Memory B cell (primary cell): ENCODE measurements at regions not wholly inside any gene's neighbourhood (a gene's known extent, or its start where the extent isn't known, plus 50 kb on each side); places are given as distances from the start of the nearest gene placed in this dataset.

Experiments
- ATAC-seq: fragments of 150-1000 bp; cut with Tn5 transposase; 2 replicates; pipeline ENCODE4 v1.10.0; 2021; ENCODE audit warnings: low read depth, mild to moderate bottlenecking, moderate library complexity
- DNase-seq, 2 donors: peaks; one replicate each; pipeline ENCODE4 v3.0.0; 2022; ENCODE audit warnings: low spot score in 2 of 2
- H3K27ac Mint-ChIP-seq: one replicate; pipeline ENCODE4 v1.8.0; 2022; ENCODE audit warnings: mild to moderate bottlenecking, moderate library complexity, mixed read lengths
- H3K27me3 Mint-ChIP-seq: one replicate; pipeline ENCODE4 v1.8.0; 2022; ENCODE audit warnings: mixed read lengths
- H3K36me3 Mint-ChIP-seq: one replicate; pipeline ENCODE4 v1.8.0; 2022; ENCODE audit warnings: mild to moderate bottlenecking, mixed read lengths
- H3K4me1 Mint-ChIP-seq: one replicate; pipeline ENCODE4 v1.8.0; 2022; ENCODE audit warnings: mixed read lengths
- H3K4me3 Mint-ChIP-seq: one replicate; pipeline ENCODE4 v1.8.0; 2022; ENCODE audit warnings: mild to moderate bottlenecking, moderate library complexity, mixed read lengths
- H3K9me3 Mint-ChIP-seq: one replicate; pipeline ENCODE4 v1.8.0; 2022; ENCODE audit warnings: mixed read lengths

- no peak overlapping the region for H3K27ac Mint-ChIP-seq
- no peak for ATAC-seq
- peaks cover 5% of the 10 kb centered on the region for H3K36me3 Mint-ChIP-seq
- H3K4me1 Mint-ChIP-seq = no peaks in the 10 kb centered on the region
- H3K4me3 Mint-ChIP-seq = no peak overlapping the region
- DNase-seq = no peak
- H3K27me3 Mint-ChIP-seq = peaks cover 4% of the 10 kb centered on the region
- peaks cover 13% of the 10 kb centered on the region for H3K9me3 Mint-ChIP-seq
These were observed 88.2 kb upstream of the DAP start for GRCh38 chr5:10849278-10849677.

DNA sequence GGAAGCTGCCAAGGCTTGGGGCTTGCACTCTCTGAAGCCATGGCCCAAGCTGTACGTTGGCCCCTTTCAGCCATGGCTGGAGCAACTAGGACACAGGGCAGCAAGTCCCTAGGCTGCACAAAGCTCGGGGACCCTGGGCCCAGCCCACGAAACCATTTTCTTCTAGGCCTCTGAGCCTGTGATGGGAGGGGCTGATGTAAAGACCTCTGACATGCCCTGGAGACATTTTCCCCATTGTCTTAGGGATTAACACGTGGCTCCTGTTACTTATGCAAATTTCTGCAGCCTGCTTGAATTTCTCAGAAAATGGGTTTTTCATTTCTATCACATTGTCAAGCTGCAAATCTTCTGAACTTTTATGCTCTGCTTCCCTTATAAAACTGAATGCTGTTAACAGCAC lies 83.0 kb upstream of the DAP start:
- Mint-ChIP-seq H3K4me1 (no peaks in the 10 kb centered on the region), H3K27ac (no peak overlapping the region), H3K27me3 (peaks cover 6% of the 10 kb centered on the region), H3K9me3 (peaks cover 13% of the 10 kb centered on the region), H3K36me3 (peaks cover 5% of the 10 kb centered on the region), H3K4me3 (no peak overlapping the region)
- ATAC-seq (no peak), DNase-seq (no peak)

DNA sequence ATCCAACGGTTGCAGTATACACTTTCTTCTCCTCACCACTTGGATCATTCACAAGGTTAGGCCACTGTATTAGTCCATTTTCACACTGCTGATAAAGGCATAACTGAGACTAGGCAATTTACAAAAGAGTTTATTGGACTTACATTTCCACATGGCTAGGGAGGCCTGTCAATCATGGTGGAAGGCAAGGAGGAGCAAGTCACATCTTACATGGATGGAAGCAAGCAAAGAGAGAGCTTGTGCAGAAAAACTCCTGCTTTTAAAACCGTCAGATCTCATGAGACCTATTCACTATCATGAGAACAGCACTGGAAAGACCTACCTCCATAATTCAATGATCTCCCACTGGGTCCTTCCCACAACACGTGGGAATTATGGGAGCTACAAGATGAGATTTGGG lies 81.8 kb upstream of the DAP start:
- Mint-ChIP-seq H3K4me3 (no peak overlapping the region), H3K27me3 (peaks cover 6% of the 10 kb centered on the region), H3K36me3 (peaks cover 5% of the 10 kb centered on the region), H3K9me3 (peaks cover 7% of the 10 kb centered on the region), H3K4me1 (peaks cover 2% of the 10 kb centered on the region), H3K27ac (no peak overlapping the region)
- DNase-seq (no peak), ATAC-seq (no peak)

DNA sequence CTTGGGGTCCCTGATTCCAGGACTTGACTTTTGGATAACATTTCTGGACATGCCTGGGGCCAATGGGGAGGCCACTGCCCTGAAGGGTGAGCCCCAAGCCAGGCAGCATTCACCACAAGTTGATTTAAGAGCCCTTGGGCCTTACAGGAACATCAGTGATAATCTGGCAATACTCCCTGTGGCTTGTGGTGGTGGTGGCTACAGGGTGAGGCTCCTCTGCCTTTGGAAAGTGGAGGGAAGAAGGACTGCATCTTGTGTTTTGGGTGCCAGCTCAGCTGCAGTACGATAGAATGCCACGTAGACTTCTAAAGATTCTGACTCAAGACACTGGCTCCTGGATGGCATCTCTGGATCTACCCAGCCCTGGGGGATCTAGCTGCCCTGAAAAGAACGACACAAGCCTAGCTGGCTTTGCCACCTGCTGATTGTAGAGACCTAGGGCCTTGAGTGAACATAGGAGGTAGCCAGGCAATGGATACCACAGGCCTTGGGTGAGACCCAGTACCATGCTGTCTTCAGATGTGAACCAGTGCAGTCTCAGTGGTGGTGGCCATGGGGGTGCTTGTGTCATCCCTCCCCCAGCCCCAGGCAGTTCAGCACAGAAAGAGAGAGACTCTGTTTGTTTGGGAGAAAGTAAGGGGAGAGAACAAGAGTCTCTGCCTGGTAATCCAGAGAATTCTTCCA lies 79.0 kb upstream of the DAP start:
- Mint-ChIP-seq H3K36me3 (peaks cover 5% of the 10 kb centered on the region), H3K27me3 (peaks cover 7% of the 10 kb centered on the region), H3K9me3 (peaks cover 5% of the 10 kb centered on the region), H3K27ac (no peak overlapping the region), H3K4me1 (peaks cover 2% of the 10 kb centered on the region), H3K4me3 (no peak overlapping the region)
- DNase-seq = no peak
- no peak for ATAC-seq

DNA sequence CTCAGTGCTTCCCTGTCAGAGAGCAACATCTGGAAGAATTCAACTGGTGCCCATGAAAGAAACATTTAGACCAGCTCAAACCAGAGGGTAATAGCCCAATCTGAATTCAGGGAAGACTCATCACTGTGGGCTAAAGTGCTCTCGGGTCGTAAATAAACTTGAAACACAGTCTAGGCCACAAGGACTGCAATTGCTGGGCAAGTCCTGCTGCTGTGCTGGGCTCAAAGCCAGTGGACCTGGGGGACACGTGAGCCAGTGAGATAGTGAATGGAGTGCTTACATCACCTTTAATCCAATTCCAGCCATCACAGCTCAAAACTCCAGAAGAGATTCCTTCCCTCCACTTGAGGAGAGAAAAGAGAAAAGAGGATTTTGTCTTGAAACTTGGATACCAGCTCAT lies 78.1 kb upstream of the DAP start:
- Mint-ChIP-seq H3K27ac (no peak overlapping the region), H3K4me1 (peaks cover 2% of the 10 kb centered on the region), H3K9me3 (no peaks in the 10 kb centered on the region), H3K4me3 (no peak overlapping the region), H3K27me3 (peaks cover 3% of the 10 kb centered on the region), H3K36me3 (no peaks in the 10 kb centered on the region)
- DNase-seq (no peak), ATAC-seq (no peak)

- DNase-seq (no peak), ATAC-seq (no peak)
- no peak overlapping the region for H3K4me3 Mint-ChIP-seq
- peaks cover 2% of the 10 kb centered on the region for H3K4me1 Mint-ChIP-seq
- H3K36me3 Mint-ChIP-seq = no peaks in the 10 kb centered on the region
- no peak overlapping the region for H3K27ac Mint-ChIP-seq
- no peaks in the 10 kb centered on the region for H3K9me3 Mint-ChIP-seq
- peaks cover 3% of the 10 kb centered on the region for H3K27me3 Mint-ChIP-seq
These were observed 77.0 kb upstream of the DAP start for GRCh38 chr5:10838038-10838437.

GRCh38 chr5:10836986-10837385 lies 76.0 kb upstream of the DAP start:
- no peak overlapping the region for H3K4me3 Mint-ChIP-seq
- DNase-seq (no peak), ATAC-seq (no peak)
- peaks cover 2% of the 10 kb centered on the region for H3K4me1 Mint-ChIP-seq
- no peaks in the 10 kb centered on the region for H3K36me3 Mint-ChIP-seq
- H3K9me3 Mint-ChIP-seq = no peaks in the 10 kb centered on the region
- peaks cover 3% of the 10 kb centered on the region for H3K27me3 Mint-ChIP-seq
- no peak overlapping the region for H3K27ac Mint-ChIP-seq

DNA sequence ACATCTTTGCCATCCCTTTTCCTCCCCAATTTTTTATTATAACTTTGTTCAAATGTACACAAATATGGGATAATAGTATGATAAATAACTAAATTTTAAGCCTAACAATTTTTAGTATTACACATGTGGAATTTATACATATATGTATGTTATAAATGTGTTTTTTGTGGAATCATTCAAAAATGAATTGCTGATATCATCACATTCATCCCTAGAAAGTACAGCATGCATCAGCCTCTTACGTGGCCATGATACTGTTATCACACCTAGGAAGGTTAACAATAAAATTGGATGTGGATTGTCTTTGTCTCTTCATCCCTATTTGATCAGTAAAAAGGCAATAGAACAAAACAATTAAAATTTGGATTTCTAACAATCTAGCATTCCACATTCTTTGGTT lies 73.7 kb upstream of the DAP start:
- ATAC-seq = no peak
- Mint-ChIP-seq H3K36me3 (no peaks in the 10 kb centered on the region), H3K27me3 (peaks cover 2% of the 10 kb centered on the region), H3K27ac (no peak overlapping the region), H3K4me3 (no peak overlapping the region), H3K4me1 (peaks cover 5% of the 10 kb centered on the region), H3K9me3 (no peaks in the 10 kb centered on the region)
- no peak for DNase-seq

GRCh38 chr5:10832987-10833386 lies 72.0 kb upstream of the DAP start:
- H3K4me1 Mint-ChIP-seq = peaks cover 3% of the 10 kb centered on the region
- no peak for DNase-seq
- no peak overlapping the region for H3K4me3 Mint-ChIP-seq
- no peaks in the 10 kb centered on the region for H3K36me3 Mint-ChIP-seq
- H3K9me3 Mint-ChIP-seq = no peaks in the 10 kb centered on the region
- no peak overlapping the region for H3K27ac Mint-ChIP-seq
- peaks cover 2% of the 10 kb centered on the region for H3K27me3 Mint-ChIP-seq
- no peak for ATAC-seq

- ATAC-seq (no peak), DNase-seq (no peak)
- no peaks in the 10 kb centered on the region for H3K36me3 Mint-ChIP-seq
- H3K4me3 Mint-ChIP-seq = no peak overlapping the region
- peaks cover 3% of the 10 kb centered on the region for H3K4me1 Mint-ChIP-seq
- H3K27ac Mint-ChIP-seq = no peak overlapping the region
- H3K27me3 Mint-ChIP-seq = no peaks in the 10 kb centered on the region
- no peaks in the 10 kb centered on the region for H3K9me3 Mint-ChIP-seq
These were observed 71.4 kb upstream of the DAP start for GRCh38 chr5:10832421-10832820.

- no peak for ATAC-seq
- H3K27ac Mint-ChIP-seq = no peak overlapping the region
- no peaks in the 10 kb centered on the region for H3K36me3 Mint-ChIP-seq
- peaks cover 4% of the 10 kb centered on the region for H3K4me1 Mint-ChIP-seq
- H3K9me3 Mint-ChIP-seq = no peaks in the 10 kb centered on the region
- no peak for DNase-seq
- no peaks in the 10 kb centered on the region for H3K27me3 Mint-ChIP-seq
- no peak overlapping the region for H3K4me3 Mint-ChIP-seq
These were observed 70.4 kb upstream of the DAP start for GRCh38 chr5:10831419-10831818.

GRCh38 chr5:10828241-10828640 lies 67.2 kb upstream of the DAP start:
- peaks cover 21% of the 10 kb centered on the region for H3K4me1 Mint-ChIP-seq
- H3K9me3 Mint-ChIP-seq = peaks cover 2% of the 10 kb centered on the region
- H3K4me3 Mint-ChIP-seq = no peak overlapping the region
- ATAC-seq (no peak), DNase-seq (no peak)
- no peaks in the 10 kb centered on the region for H3K36me3 Mint-ChIP-seq
- no peaks in the 10 kb centered on the region for H3K27me3 Mint-ChIP-seq
- H3K27ac Mint-ChIP-seq = no peak overlapping the region

DNA sequence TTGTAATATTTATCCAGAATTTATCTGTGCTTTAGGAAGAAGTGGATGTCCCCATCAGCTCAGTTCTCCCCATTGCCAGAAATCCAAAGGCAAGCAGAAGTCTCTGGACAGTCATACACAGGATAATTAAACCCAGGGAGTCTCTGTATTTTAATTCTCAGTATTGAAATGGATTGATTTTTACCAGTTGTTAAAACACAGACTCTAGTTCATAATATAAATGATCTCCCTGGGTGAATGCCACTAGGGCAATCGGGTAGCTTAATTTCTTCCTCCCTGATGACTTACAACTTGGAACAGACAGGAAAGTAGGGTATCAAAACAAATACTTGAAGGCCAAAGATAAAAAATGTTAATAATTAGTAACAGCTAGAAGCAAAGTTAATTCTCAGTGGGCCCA lies 66.5 kb upstream of the DAP start:
- no peak for DNase-seq
- peaks cover 22% of the 10 kb centered on the region for H3K4me1 Mint-ChIP-seq
- H3K9me3 Mint-ChIP-seq = peaks cover 2% of the 10 kb centered on the region
- no peak overlapping the region for H3K4me3 Mint-ChIP-seq
- H3K27ac Mint-ChIP-seq = no peak overlapping the region
- ATAC-seq = no peak
- no peaks in the 10 kb centered on the region for H3K36me3 Mint-ChIP-seq
- peaks cover under 1% of the 10 kb centered on the region for H3K27me3 Mint-ChIP-seq

GRCh38 chr5:10826971-10827370 lies 65.9 kb upstream of the DAP start:
- ATAC-seq = no peak
- Mint-ChIP-seq H3K36me3 (no peaks in the 10 kb centered on the region), H3K27me3 (peaks cover 1% of the 10 kb centered on the region), H3K9me3 (peaks cover 2% of the 10 kb centered on the region), H3K27ac (no peak overlapping the region), H3K4me3 (no peak overlapping the region), H3K4me1 (peaks cover 23% of the 10 kb centered on the region)
- DNase-seq = no peak

GRCh38 chr5:10825897-10826644 lies 65.0 kb upstream of the DAP start:
- Mint-ChIP-seq H3K36me3 (no peaks in the 10 kb centered on the region), H3K4me1 (peaks cover 20% of the 10 kb centered on the region), H3K27ac (peak overlapping the region; percentile 79), H3K27me3 (peaks cover 3% of the 10 kb centered on the region), H3K9me3 (peaks cover 2% of the 10 kb centered on the region), H3K4me3 (peak overlapping the region; percentile 61)
- DNase-seq (no peak), ATAC-seq (peak; percentile 96)
